Esophagus mucosa (tissue), 1 donor: ENCODE measurements at regions not wholly inside any gene's neighbourhood (a gene's known extent, or its start where the extent isn't known, plus 50 kb on each side); places are given as distances from the start of the nearest gene placed in this dataset.

ENCODE experiments used
- ATAC-seq: fragments of 200-7000 bp; cut with Tn5 transposase; one replicate; pipeline ENCODE4 v1.9.1; 2020
- donor health status: DM: yes; HTN: yes; CAD: no.

DNA sequence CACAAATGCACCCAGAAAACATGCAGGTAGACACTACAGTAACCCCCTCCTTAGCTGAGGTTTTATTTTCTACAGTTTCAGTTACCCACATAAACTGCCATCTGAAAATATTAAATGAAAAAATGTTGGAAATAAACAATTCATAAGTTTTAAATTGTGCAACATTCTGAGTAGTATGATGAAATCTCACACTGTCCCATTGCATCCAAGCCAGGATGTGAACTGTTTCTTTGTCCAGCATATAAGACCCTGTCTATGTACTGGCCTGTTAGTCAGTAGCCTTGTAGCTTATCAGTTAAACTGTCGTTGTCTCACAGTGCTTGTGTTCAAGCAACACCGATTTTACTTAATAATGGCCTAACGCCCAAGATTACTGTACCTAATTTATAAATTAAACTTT lies 630.5 kb downstream of the ANXA1 start:
- no peak for ATAC-seq

DNA sequence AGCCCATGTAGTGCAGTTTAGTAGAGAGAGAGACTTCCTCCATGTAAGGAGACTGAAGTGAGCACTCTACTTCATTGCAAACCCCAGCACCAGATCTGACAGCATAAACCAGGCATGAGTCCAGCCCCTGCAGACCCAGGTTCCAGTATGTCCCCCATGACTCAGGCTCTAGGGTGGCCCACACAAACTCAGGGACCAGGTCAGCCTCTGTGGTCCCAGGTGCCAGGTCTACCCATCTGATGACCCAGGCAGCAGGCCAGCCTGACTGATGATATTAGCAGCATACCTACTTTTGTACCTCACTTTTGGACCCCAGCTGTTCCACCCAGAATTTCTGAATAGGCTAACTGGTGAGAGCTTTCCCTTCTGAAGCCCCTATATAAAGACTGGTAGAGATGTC lies 647.8 kb downstream of the ANXA1 start:
- no peak for ATAC-seq

DNA sequence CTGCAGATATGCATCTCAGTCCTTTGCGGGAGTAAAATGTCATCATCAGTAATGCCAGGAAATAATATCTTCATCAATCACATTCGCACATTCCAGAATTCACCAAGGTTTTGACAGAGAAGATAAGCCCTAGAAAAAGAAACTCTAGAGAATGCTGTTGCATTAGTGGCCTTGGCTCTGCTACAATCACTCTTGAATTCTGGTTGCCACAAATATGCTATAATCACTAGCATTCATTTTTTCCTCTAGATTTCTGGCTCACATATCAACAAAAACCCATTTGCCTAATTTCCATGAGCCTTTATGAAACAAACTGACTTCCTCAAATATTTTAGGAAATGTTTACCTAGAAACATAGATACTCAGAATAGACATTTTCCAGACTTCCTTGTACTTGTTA lies 653.4 kb downstream of the ANXA1 start:
- no peak for ATAC-seq

DNA sequence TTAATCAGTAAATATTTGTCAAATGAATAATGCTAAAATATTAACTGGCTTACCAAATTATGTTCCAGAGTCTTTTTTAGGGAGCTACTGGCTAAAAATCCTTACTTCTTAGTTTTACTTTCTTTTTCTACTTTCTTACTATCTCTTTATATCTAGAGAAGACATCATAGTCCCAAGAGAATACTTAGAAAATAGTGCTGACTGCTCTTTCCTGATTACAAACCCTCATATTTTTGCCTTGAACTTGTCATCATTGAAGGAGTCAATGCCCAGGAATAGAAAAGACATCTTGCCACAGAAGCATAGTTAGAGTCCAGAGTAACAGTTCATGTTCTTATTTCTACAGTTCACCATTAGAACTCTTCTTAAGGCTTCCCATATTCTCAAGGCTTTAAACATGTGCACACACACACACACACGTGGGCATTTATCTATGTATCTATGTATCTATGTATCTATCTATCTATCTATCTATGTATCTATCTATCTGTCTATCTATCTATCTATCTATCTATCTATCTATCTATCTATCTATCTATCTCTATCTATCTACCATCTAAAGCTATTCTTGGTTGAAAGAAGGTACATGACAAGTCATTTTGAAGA lies 654.3 kb downstream of the ANXA1 start:
- no peak for ATAC-seq

DNA sequence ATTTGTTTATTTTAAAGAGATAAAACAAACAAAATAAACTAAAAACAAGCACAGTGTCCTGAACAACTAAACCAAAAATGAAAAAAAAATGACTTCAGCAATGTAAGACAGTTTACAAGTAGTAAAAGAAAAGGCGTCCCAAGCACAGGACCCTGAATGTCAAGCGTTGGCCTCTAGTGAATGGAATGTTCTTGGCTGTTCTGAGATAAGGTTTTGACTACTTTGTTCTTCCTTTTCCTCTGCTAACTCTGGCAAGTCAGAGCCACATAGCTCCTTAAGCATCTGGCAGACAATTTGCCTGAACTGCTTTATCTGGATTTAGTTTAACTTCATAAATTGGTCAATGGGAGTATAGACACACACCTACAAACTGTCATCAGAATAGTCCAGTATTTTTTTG lies 655.2 kb downstream of the ANXA1 start:
- no peak for ATAC-seq

DNA sequence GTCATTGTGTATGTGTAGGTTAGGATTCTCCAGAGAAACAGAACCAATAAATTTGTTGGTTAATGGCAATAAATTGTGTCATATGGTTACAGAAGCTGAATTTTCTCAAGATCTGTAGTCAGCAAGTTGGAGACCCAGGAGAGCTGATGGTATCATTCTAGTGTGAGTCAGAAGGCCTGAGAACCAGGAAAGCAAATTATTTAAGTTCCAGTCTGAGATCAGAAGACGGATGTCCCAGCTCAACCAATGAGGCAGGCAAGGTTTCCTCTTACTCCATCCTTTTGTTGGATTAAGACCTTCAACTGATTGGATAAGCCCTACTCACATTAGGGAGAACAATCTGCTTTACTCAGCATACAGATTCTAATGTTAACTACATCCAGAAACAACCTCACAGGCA lies 656.3 kb downstream of the ANXA1 start:
- ATAC-seq = no peak

DNA sequence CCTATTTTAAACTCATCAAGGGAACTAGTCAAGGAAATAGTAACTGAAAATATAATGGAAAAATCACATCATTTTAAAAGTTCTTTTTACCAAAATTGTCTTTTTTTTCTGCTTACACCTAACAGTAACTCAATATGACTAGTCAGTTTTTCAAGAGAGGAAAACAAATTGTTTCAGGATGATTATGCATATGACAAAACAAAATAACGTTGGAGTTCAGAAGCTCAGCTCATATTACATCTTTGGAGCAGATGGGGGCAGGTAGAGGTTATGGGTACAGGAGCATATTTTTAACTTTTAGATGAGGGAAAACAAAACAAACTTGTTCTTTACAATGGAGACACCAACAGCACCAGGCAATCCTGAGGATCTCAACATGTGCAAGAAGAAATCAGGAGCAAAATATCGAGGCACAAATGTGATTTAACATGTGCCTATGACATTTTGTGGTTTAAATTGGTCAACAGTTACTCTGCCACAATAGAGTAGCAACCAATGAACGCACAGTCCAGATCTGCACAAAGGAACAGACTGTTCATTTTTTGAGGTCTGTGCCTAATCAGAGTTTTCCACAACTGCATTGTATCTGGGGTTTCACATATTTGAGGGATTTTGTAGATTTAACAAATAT lies 659.0 kb downstream of the ANXA1 start:
- no peak for ATAC-seq

DNA sequence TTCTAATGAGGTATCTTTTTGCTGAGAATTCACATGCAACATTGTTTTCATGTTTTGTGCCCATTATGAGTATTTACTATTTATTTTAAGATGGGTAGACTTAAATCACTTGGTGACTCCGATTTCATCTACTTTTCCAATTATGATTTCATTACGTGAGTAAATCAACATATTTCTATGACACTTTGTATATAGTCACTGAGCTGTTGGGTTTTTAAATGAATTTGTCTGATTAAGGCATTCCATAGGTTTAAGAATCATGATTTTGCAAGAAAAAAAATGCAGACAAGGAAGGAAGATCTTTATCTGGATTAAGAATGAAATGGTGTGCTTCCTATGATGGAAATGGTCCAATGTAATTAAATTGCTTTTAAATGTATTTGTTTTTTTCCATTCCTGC lies 661.9 kb downstream of the ANXA1 start:
- no peak for ATAC-seq

DNA sequence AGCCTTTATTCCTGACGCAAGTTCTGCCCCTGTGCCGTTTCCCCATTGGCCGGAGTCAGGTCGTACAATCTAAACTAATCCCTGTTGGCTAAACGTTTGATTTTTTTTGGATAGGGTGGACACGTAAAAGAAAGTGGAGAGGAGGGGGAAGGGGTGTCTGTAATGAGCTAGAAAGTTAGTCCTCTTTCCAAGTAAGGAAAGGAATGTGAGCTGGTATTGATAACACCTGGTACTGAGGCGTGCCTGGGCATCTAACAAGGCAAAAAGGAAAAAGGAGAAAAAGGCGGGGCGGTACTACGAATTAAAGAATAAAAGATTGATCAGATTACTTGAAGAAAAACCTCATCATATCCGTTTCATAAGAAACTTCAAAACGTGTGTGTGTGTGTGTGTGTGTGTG lies 665.2 kb downstream of the ANXA1 start:
- ATAC-seq = no peak

DNA sequence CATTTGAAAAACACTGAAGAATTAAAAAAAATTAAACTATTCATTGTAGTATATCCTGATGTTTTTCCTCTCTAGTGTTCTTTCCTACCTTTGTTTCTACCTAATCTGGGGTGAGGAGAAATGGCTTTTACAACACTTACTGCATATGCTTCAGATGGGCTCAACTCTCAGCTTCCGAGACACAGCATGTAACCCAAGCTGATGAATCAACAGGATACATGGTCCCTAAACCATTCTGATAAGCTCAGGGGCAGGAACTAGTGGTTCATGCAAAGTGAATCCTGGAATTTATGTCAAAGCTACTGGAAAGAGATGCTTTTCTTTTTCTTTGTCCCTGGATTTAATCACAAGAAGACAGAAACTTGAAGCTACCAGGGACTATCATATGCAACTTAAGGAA lies 672.5 kb upstream of the RORB start:
- no peak for ATAC-seq

DNA sequence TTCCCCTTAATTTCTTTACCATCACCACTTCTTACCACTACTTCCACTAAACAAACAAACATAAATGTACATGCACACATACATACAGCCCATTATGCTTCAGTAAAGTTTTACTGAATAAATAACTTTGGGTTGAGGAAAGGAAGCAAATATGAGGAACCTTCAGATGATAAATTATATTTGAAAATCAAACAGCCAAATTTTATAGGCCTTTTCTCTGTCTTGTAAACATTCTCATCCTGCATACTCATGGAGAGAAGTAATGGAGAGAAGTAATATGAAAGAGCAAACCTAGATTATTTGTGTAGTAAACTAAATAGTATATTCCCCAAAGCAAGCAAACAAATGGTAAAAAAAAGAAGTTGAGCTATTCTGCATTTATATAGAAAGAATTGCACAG lies 658.3 kb upstream of the RORB start:
- ATAC-seq = no peak

DNA sequence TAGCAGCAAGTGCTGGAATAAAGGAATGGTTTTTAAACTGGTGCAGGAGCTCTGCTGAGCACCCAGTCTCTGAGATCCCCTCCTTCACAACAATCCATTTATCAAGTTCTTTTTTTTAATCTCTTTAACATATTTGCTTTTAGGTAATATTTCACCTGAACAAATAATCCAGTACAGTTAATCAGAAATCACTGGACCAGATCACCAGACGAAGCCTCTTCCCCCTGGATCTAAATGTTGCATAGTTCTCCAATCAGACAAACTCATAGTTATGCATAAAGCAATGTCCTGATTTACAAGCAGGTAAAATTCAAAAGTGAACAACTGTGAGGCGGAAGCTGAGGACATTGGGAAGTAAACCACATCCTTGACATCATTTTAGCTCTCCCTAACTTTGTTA lies 657.7 kb upstream of the RORB start:
- no peak for ATAC-seq

DNA sequence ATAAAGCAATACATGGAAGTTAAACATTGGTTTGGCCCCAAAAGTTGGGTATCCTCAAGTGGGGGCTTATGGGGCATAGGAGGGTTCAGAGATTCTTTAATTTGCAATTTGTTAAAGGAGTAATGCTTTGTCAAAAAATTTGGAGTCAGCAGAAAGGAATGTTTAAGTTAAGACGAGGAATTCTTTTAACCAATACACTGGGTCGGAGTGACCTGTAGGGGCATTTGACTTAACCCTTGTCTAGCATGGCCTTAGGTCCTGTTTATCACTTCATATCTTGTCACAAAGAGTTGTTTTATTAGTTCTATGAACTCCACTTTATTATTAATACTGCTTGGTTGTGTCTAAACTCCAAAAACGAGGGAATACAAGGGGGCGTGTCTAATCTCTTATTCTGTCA lies 656.1 kb upstream of the RORB start:
- no peak for ATAC-seq

DNA sequence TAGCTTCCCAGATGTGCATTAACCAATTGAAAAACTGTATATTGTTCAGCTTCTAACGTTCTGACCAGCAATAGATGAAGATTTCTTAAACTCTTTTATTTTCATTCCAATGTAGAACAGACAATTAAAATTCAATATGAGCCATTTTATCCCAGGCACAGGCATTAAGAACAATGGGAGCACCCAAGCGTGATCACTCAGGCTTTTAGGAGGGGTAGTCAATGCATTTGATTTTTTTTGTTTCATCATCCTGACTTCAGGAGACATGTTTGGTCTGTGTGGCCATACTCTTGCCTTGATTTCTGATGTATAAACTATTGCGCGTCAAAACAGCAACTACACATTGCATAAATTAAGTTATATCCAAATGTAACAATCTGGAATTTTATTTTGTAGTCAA lies 653.0 kb upstream of the RORB start:
- ATAC-seq = no peak

DNA sequence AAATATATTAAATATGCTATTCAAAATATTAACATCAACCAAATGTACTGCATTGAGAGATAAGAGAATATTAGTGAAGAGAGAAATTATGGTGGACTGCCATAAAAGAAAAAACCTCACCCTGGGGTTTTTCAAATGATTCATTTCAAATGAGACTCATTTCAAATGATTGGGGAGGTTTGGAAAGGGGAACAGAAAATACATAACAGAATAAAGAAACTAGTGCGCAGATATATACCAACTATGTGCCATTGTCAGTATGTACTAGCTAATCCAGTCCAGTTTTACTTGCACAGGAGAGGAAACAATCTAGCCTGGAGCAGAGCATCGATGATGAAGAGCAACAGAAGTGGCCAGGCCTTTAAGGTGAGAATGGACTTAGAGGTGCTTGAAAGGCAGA lies 651.6 kb upstream of the RORB start:
- ATAC-seq = no peak

DNA sequence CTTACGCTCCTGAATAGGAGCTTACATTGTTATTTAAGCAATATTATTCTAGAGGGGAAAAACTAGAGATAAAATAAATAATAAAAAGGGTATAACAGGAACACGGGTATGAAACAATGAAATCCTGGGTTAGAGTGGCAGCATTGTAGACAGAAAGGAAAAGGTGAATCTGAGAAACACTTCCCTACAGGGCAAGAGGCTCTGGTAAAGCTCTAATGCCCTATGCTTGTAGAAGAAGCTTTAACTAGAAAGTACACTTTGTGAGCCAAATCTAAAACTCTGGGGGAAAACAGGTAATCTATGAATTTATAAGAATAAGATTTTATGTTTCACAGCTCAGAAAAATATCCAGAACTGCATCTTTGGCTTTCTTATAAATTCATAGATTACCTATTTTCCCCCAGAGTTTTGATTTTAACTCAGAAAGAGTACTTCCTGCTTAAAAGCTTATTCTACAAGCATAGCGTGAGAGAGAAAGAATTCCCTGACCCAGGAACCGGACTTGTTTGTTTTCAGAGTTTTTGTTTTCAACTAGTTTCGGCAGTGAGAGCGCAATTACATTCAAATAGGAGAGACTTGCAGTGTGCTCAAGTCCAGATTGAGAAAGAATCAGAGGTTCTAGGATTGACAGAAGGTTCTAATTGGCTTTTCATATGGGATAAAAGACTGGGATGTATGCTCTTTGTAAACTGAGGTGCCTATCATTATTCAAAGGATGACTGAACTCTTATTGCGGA lies 651.0 kb upstream of the RORB start:
- ATAC-seq = no peak

DNA sequence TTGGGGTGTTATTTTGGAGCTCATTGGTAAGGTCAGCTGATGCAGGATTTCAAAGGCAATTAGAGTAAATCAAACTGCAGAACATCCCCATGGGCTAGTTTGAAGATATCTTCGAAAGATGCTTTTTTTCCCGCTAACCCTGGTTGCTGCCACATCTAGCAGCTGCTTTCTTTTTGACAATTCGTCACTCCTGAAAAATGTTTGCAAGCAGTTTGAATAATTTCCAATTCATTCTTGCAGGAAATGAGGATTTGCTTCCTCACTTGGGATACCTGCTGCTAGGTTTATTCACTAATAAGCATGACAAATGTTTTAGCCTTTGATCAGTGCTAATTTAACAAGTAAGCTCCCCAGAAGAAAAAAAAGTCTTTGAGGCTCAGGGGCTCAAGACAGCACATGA lies 649.6 kb upstream of the RORB start:
- ATAC-seq = no peak

DNA sequence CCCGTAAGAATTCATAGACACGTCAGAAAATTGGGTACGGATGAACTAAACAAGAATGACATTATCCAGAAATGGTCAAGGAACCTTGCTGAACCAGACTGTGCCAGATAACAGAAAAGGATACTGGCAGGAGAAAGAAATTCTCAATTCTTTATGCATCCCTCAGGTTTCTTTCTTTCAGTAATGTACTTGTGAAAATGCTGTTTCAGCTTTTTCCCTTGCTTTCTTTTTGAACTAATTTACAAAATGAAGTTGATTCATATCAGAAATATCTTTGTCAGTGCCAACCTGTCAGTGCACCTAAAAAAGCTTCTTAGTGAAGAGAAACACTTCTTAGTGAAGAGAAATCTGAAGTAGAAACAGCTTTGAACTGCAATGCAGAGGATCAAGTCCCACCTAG lies 643.6 kb upstream of the RORB start:
- ATAC-seq = no peak

DNA sequence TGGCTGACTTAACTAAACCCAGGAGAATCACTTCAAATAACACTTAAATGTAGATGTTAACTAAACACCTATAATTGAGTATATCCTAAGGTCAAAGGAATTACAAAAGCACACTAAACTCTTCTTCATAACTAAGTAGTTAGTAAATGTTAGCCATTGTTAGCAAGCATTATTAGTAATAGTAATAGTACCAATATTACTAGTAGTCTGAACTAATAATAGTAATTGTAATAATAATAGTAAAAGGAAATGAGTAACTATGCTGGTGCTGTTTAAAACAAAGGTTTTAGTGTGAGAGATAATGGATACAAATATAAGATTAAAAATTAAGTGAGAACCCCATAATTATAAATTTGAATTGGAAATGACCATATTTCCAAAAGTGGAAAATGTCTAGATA lies 641.9 kb upstream of the RORB start:
- no peak for ATAC-seq

DNA sequence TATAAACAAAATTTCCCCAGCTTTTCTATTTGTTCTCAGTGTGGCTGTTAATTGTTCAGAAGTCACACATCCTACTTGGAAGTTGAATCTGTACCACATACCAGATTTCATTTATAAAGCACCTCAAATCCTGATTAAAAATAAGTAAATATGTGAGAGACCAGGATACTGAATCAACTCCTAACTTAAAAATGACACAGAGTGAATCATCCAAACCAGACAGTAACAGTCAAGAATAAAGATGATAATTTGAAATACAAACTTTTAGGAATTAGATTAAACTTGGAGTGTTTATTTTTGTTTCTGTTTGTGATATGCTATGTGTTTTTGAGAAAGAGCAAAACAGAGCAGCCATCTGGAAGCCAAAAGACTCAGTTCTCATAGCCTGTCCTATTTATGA lies 633.2 kb upstream of the RORB start:
- no peak for ATAC-seq

DNA sequence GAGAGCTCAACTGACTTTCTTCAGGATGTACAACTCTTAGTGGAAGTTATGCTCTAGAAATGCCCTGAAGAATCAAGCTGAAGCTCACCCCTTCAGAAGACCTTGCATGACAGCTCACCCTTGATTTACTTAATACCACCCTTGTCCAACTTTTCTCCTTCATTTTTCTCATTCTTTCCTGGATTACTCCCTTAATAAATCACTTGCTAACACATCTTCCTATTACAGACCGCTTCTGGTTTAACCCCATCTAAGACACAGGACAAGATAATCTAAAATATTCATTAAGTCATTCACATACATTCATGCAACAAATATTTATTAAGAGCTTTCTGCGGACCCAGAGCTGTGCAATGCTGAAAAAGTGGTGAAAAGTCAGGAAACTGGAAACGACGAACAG lies 630.7 kb upstream of the RORB start:
- no peak for ATAC-seq

DNA sequence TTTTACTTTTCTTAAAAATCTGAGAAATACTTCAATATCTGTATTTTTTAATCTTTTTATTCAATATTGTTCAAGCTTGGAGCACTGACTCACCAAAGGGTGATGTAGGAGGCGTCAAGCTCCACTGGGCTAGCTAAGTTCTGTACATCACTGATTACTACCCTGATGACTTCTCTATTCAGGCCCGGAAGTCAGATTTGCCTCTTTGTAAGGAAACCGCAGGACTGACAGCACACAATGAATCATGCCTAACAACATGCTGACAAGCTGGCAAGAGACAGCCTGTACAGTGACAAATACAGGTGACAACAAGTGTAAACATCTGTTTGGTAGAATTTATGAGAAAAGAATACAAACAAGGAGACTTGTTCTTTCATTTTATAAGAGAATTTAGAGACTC lies 627.9 kb upstream of the RORB start:
- peak; percentile 98 for ATAC-seq

DNA sequence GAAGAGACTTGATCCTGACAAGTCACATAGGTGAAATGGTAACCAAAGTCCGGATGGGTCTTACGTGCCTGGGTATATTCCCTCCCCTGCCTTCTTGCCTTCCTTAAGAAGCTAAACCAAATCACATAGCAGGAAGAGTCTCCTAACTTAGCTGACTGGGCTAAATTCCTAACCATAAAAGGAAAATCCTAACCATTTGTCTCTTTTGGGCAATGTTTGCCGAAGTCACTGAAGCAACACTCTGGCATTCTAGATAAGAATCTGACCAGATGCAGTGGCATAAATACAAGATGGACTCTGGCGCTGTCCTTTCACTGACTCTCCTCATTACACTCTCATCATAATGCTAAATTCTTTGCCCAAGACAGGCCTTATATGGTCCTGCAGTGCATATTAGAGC lies 625.5 kb upstream of the RORB start:
- no peak for ATAC-seq

DNA sequence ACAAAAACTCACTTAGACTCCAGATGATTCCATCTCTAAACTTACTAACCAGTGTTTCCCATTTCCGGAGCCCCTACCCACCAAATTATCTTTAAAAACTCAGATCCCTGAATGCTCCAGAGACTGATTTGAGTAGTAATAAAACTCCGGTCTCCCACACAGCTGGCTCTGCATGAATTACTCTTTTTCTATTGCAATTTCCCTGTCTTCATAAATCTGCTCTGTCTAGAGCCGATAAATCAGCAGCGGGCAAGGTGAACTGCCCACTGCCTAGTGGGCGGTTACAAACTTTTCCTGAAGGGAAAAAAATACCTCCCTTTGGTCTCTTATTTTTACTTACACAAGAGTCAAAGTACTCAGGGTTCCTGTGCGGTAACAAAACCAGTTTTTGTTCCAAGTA lies 624.4 kb upstream of the RORB start:
- ATAC-seq = no peak

DNA sequence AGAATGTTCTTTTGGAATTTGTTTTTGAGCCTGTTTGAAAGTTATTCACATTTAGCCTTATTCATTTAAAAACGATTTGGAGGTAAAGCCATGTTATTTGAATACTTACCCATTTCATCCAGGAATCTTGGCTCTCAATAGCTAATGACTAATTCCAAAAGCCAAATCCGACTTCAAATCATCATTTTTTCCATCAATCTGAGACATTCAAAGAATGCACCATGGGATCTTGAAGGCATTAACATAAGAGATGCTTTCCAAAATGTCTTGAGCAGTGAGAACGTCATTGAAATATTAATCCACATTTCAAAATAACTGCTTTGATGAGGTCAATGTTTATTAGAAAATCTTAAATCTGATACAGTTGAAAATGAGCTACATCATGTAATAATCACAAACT lies 617.0 kb upstream of the RORB start:
- ATAC-seq = no peak
